Tongue (tissue), 1 donor: ENCODE measurements at regions not wholly inside any gene's neighbourhood (a gene's known extent, or its start where the extent isn't known, plus 50 kb on each side); places are given as distances from the start of the nearest gene placed in this dataset.
"Not testable (repeated sequence)": the region's sequence is repeated elsewhere in the genome, so short reads cannot be mapped to it uniquely, and the experiment has no call there.

Experiments used
- DNase-seq: peaks from one replicate; pipeline ENCODE4 v3.0.0-alpha.2; 2015

DNA sequence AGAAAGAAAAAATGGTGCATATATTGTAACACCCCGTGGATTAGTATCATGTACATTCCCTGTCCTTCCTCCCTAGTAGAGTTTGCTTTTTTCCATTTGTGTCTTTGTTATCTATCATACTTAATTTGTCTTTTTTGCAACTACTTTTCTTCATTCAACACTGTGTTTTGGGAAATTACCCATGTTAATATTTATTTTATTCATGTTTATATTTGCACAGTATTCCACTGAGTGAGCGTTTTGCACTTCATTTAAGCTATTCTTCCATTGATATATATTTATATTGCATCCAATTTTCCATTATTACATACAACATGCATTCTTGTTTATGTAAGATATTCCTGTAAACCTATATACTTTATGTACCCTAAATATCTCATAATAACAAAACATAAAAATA lies 57.6 kb upstream of the FAM171A1 start:
- no peak for DNase-seq

DNA sequence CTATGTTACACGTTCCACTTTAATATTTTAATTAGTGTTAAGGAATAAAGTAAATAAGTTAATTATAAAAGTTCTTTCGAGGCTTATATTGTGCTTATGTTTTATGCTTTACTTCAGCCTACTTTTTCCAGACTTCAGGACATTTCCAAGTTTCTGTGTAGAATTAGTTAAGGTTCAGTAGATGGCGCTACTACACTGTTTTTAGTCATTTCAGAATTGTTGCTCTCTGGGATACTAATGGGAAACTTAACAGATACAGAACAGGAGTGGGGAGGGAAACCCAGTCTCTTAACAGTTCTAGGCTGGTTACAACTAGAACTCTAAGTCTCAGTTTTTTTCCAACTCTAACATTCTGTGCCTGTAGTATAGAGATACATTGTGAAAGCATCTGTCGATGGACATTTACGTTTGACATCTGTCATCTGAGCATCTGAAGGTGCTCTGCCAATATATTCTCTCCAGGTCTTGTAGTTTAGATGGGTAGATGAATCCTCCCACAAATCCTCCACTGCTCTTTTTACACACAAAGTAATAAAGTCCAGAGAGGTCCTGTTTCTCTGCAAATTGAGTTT lies 56.8 kb upstream of the FAM171A1 start:
- peak; percentile 80 for DNase-seq

DNA sequence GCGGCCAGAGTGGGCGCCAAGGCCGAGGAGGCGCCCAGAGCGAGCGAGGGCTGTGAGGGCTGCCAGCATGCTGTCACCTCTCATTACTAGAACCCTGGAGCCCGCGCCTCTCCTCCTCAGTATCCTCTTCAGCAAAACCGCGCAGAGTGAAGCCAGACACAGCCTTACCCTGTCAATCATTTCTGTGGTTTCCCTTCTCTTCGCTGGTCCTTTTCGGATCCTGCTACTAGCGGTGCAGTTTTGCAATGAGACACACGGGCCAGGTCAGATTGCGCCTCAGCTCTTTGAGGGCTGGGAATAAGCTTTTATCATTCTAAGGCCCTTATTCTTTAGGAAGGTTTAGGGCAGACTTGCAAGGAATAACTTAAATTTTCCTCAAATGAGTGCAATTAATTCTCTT lies 55.5 kb upstream of the FAM171A1 start:
- no peak for DNase-seq

DNA sequence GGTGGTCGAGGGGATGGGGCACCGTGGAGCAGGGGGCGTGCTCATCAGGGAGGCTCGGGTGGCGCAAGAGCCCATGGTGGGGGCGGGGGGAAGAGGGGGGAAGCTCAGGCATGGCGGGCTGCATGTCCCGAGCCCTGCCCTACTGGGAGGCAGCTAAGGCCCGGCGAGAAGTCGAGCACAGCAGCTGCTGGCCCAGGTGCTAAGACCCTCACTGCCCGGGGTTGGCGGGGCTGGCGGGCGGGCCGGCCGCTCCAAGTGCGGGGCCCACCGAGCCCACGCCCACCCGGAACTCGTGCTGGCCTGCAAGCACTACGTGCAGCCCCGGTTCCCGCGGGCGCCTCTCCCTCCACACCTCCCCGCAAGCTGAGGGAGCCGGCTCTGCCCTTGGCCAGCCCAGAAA lies 55.0 kb upstream of the FAM171A1 start:
- DNase-seq: no peak

DNA sequence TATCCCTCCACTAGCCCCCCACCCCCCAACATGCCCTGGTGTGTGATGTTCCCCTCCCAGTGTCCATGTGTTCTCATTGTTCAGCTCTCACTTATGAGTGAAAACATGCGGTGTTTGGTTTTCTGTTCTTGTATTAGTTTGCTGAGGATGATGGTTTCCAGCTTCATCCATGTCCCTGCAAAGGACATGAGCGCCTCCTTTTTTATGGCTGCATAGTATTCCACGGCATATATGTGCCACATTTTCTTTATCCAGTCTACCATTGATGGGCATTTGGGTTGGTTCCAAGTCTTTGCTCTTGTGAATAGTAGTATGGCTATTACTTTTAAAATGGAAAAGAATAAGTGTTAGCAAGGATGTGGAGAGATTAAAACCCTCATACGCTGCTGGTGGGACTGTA lies 50.8 kb upstream of the FAM171A1 start:
- not testable (repeated sequence) for DNase-seq
